GM21717 (cell line): ENCODE measurements at regions not wholly inside any gene's neighbourhood (a gene's known extent, or its start where the extent isn't known, plus 50 kb on each side); places are given as distances from the start of the nearest gene placed in this dataset.
"Not testable (repeated sequence)": the region's sequence is repeated elsewhere in the genome, so short reads cannot be mapped to it uniquely, and the experiment has no call there.

ENCODE experiments used
- ATAC-seq: cut with Tn5 transposase; IDR thresholded peaks from one replicate; pipeline ENCODE4 v1.9.1; 2021; ENCODE audit warnings: mild to moderate bottlenecking, moderate library complexity; ENCODE audit not compliant: unreplicated experiment

DNA sequence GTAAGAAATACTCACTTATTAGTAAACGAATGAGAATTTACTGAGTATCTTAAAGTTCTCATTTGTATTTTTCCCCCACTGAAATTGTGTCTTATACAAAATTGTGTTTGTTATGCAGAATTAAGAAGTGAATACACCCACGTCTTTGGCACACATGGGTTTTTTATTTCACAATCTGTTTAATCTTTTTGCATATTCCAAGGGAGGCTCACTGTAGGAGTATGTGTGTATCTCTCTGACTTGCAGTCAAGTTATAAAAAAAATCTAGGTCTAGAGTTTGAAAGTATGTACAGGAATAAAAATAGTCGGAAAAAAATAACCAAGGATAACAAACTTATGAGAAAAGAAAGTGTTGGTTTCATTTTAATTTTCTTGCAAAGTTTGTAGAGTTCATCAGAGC, 255.2 kb downstream of the PDCD6IP start:
- ATAC-seq: no peak

GRCh38 chr3:34056181-34056910, 257.9 kb downstream of the PDCD6IP start:
- ATAC-seq: peak; percentile 33

DNA sequence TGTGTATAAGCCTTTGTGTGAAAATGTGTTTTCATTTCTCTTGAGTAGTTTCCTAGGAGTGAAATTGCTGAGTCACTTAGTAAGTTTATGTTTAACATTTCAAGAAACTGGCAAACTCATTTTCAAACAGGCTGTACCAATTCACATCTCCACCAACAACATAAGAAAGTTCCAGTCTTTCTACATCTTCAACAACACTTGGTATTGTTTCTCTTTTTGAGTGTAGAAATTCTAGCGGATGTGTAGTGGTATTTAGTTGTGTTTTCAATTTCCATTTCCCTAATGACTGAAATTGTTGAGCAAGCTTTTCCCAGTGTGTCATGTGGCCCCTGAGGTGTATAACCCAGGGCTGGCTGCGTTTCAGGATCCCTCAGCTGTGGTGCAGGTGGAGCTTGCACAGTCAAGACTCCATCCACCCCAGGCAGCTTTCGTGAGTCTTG, 258.5 kb downstream of the PDCD6IP start:
- peak; percentile 97 for ATAC-seq

DNA sequence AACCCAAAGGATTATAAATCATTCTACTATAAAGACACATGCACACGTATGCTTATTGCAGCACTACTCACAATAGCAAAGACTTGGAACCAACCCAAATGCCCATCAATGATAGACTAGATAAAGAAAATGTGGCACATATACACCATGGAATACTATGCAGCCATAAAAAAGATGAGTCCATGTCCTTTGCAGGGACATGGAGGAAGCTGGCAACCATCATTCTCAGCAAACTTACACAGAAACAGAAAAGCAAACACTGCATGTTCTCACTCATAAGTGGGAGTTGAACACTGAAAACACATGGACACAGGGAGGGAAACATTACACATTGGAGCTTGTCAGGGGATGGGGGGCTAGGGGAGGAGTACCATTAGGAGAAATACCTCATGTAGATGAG, 262.6 kb downstream of the PDCD6IP start:
- not testable (repeated sequence) for ATAC-seq

DNA sequence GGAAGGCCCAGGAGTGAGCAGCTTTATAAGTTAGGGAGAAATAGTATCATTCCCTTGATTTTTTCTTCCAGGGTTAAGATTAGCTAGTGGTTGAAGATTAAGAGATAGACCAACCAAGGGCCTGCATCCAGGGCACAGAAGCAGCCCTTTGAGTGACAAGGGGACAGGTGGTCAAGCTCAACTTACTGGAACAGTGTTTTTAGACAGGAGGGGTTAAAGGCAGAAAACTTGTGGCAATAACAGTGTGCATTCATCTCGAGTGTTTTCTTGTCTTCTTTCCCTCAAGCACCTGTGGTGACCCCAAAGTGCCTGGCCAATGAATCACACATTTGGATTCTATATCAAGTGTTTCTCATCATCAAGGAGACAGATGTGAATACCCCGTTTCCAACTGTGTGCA, 267.5 kb downstream of the PDCD6IP start:
- no peak for ATAC-seq

DNA sequence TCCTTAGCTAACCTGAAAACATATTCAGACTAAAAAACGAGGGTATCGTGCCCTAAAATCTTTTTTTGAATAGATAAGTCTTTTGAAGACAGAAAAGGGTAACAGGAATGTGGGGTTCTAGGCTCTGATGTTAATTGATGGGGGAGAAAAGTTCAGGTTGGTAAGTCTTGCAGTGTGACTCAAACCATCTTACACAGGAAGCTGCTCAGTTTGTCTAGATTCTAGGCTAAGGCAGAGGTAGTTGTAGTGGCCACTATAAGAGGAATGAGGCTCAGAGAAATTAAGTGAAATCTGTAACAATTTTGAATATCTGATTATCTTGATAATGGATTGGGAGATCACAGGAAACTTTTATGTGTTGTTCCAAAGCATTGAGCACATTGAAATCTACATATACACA, 267.9 kb downstream of the PDCD6IP start:
- peak; percentile 36 for ATAC-seq

DNA sequence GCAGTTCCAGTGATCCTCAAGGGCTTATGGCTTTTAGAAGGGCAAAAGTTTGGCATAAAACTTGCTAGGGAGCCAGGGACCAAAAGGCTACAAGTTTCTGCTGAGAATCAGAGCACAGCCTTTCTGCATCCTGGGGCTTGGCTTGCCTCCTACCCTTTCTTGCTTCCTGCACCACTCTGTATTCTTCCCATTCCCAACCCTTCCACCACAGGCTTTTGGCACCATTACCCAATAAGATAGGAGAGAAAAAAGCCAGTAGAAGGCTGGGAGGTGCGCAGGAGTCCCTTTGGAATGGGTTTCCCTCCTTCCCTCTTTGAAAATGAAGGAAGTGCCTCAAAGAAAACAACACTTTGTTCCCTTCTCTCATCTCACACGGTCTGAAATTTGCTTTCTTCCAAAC, 268.6 kb downstream of the PDCD6IP start:
- ATAC-seq: no peak

DNA sequence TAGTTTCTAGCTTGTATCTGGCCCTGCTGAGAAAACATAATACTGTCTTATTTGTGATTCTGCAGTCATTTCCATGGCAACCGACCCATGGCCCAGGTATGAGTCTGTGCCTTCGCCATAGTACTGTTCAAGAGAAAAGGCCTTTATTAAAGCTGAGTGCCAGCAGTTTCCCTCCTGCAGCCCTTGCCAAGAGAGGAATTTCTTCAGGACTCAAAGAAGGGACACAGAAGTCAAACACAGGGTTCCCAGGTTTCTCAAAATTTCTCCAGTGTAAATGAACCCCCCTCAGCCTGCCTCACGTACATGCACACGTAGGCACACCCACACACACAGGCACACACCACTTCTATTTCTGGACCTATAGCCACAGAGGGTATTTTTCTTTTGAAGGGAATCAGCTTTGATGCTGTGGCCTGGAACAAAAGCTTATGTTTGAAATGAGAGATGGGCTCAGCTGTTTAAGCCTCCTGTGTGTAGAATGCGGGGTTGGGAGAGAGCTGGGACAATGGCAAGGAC, 269.2 kb downstream of the PDCD6IP start:
- ATAC-seq: no peak

- ATAC-seq: no peak
Measured at GRCh38 chr3:34068505-34068904, 270.1 kb downstream of the PDCD6IP start.

- ATAC-seq: peak; percentile 39
Measured at GRCh38 chr3:34070831-34071585, 272.6 kb downstream of the PDCD6IP start.

- ATAC-seq: peak; percentile 40
Measured at GRCh38 chr3:34072297-34072696, 273.9 kb downstream of the PDCD6IP start.

- peak; percentile 7 for ATAC-seq
Measured at GRCh38 chr3:34073111-34073510, 274.7 kb downstream of the PDCD6IP start.

DNA sequence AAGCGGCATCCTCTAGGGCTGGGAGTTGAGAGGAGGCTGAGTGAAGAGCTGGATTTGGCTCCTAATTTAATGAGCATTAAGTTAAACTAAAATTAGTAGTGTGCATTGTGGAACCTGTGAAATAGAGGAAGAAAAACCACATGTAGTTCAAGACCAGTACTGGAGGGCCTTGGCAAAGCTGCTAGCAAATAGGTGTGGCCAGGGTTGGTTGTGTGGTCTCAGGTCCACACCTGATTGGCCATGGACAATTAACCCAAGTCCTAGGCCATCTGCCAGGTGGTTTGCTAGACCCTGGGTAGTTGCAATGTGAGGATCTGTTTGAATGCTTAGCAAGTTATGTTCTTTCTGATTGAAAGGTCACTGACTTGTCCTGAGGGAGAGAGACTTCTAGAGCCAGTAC, 275.5 kb downstream of the PDCD6IP start:
- no peak for ATAC-seq

- no peak for ATAC-seq
Measured at GRCh38 chr3:34075975-34076374, 277.5 kb downstream of the PDCD6IP start.

DNA sequence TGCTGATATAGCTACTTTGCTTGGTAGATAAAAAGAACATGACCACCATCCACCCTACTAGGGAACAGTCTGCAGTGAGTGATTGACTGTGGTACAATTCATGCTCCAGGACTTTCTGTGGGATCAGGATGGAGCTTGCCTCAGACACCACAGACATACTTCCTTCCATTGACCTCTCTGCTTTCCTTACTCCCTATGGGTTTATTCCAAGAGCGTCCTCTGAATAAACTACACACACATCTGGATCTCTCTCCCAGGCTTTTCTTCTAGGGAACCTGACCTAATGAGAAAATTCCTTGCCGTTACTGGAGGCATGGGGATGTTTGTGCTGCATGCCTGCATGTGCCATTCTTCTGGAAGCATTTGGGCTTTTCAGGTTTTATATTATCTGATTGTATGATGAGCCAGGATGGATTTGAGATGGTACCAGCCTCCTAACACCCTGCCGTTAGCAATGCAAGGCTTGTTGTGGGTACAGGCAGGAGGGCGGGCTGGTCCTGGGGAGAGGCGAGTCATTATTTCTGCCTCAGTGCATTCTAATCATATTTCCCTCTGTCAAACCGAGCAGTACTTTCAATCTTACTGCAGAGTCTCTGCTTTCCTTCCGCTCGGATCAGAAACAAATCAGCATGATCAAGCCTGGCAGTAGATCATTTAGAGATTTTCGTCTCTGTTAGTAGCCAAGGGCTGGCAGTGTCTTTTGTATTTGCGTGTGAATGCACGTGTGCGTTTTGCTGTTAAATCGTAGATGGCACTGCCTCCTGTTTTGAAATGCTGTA, 279.2 kb downstream of the PDCD6IP start:
- peak; percentile 76 for ATAC-seq

DNA sequence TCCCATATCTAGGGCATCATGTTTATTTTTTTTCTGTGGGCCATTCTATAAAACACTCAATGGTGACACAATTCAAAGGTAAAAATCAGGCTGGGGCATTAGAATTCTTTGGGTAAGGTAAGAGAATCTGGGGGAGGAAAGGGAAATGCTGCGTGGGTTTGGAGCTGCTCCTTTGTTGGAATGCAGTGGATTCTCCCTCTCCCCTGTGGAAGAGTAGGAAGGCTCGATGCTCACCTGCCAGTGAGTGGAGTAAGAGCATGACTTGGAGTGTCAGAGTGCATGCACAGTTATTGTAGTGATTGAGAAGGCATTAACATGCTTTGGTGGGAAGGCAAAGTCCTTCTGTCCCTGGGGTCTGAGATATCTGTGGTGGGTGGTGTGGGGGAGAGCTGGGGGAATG, 280.0 kb downstream of the PDCD6IP start:
- no peak for ATAC-seq

GRCh38 chr3:34079849-34080248, 281.4 kb downstream of the PDCD6IP start:
- ATAC-seq: not testable (repeated sequence)

GRCh38 chr3:34090379-34090778, 291.9 kb downstream of the PDCD6IP start:
- not testable (repeated sequence) for ATAC-seq

GRCh38 chr3:34090876-34091275, 292.4 kb downstream of the PDCD6IP start:
- no peak for ATAC-seq

DNA sequence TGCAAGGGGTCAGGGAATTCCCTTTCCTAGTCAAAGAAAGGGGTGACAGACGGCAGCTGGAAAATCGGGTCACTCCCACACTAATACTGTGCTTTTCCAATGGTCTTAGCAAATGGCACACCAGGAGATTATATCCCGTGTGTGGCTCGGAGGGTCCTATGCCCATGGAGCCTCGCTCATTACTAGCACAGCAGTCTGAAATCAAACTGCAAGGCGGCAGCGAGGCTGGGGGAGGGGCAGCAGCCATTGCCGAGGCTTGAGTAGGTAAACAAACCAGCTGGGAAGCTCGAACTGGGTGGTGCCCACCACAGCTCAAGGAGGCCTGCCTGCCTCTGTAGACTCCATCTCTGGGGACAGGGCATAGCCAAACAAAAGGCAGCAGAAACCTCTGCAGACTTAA, 295.9 kb downstream of the PDCD6IP start:
- ATAC-seq: not testable (repeated sequence)

DNA sequence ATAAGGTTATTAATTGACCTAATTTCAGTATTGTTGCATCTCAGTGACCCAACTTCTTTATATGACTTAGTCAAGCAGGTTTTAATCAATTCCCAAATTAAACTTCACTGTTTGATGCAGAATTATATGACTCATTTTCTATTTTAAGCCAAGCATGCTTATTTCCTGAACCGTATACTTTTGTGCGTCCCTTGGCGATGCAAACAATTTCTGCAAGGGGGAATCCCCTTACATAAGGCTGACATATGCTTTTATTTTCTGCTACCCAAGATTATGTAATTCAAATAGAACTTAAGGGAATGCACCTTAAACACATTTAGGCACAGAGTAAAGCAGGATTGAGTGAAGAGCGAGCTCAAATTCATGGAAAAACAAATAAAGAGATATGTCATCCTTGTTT, 303.9 kb downstream of the PDCD6IP start:
- no peak for ATAC-seq
